ENCODE measurements at regions not wholly inside any gene's neighbourhood (a gene's known extent, or its start where the extent isn't known, plus 50 kb on each side); places are given as distances from the start of the nearest gene placed in this dataset.
A peak's percentile ranks its signal among the peaks of the same experiment; 100 is the strongest.

DNA sequence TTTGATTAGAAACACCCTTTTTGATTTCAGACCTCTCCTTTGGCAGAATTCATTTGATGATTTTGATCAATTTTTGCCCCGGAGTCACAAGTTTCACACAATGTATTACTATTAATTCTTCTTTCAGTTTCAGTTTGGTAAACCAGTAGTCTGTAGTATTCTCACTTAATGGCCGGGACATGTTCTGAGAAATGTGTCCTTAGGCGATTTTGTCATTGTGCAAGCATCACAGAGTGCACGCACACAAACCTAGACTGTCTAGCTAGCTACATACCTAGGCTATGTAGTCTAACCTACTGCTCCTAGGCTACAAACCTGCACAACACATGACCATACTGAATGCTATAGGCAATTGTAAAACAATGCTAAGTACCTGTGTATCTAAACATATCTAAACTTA lies 662.5 kb downstream of the IRX1 start:
- Mint-ChIP-seq H3K9me3 (ENCODE audit: unreplicated experiment) (peaks cover 4% of the 10 kb centered on the region), H3K36me3 (ENCODE audit: unreplicated experiment) (no peaks in the 10 kb centered on the region), H3K4me3 (ENCODE audit: unreplicated experiment) (no peak overlapping the region), H3K27me3 (ENCODE audit: unreplicated experiment) (peaks cover 3% of the 10 kb centered on the region), H3K4me1 (ENCODE audit: low read depth, unreplicated experiment) (no peaks in the 10 kb centered on the region), H3K27ac (ENCODE audit: unreplicated experiment) (no peak overlapping the region)
- TF ChIP-seq, protein P1, sequence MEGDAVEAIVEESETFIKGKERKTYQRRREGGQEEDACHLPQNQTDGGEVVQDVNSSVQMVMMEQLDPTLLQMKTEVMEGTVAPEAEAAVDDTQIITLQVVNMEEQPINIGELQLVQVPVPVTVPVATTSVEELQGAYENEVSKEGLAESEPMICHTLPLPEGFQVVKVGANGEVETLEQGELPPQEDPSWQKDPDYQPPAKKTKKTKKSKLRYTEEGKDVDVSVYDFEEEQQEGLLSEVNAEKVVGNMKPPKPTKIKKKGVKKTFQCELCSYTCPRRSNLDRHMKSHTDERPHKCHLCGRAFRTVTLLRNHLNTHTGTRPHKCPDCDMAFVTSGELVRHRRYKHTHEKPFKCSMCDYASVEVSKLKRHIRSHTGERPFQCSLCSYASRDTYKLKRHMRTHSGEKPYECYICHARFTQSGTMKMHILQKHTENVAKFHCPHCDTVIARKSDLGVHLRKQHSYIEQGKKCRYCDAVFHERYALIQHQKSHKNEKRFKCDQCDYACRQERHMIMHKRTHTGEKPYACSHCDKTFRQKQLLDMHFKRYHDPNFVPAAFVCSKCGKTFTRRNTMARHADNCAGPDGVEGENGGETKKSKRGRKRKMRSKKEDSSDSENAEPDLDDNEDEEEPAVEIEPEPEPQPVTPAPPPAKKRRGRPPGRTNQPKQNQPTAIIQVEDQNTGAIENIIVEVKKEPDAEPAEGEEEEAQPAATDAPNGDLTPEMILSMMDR (IDR thresholded peaks at IDR 0.05; ENCODE audit: partially characterized antibody, unreplicated experiment), result no peak
- DNase-seq, result no peak

DNA sequence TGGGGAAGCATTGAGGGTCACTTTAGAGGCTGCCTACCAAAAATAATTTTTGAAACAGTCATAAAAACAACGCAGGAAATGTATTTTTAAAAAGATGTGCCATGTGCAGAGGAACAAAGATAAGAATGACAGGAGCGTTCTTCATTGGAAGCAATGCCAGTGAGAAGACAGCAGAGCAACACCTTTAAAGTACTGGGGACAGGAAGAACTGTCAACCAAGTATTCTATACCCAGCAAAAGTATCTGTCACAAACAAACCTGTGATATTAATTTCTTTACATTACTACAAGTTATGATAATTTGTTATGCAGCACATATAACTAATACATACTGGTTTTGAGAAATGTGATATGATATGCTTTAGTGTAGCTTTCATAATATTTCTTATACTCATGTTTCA lies 675.6 kb downstream of the IRX1 start:
- peaks cover 4% of the 10 kb centered on the region for H3K9me3 Mint-ChIP-seq (ENCODE audit: unreplicated experiment)
- H3K4me3 Mint-ChIP-seq (ENCODE audit: unreplicated experiment), result no peak overlapping the region
- H3K36me3 Mint-ChIP-seq (ENCODE audit: unreplicated experiment), result peaks cover 25% of the 10 kb centered on the region
- TF ChIP-seq, protein P1 (IDR thresholded peaks at IDR 0.05; ENCODE audit: partially characterized antibody, unreplicated experiment), result no peak
- H3K27me3 Mint-ChIP-seq (ENCODE audit: unreplicated experiment), result no peaks in the 10 kb centered on the region
- H3K4me1 Mint-ChIP-seq (ENCODE audit: low read depth, unreplicated experiment), result no peaks in the 10 kb centered on the region
- no peak for DNase-seq
- H3K27ac Mint-ChIP-seq (ENCODE audit: unreplicated experiment), result no peak overlapping the region

DNA sequence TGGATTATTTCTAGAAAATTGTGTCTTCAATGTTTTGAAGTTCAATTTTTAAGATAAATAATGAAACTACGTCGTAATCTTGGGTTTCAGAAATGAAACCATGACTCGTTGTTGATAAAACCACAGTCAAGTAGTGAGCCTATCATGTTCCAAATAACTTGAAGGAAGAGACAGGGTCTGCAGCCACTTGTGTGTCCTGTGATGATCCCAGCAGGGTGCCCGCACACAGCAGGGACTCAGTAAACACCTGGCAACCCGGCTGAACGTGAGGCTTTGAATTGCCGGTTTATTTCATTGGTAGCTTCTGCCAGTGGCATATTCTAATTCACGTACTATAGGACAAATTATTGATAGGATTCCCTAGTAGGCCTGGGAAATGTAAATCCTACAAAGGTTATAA lies 679.6 kb downstream of the IRX1 start:
- Mint-ChIP-seq H3K36me3 (ENCODE audit: unreplicated experiment) (peaks cover 8% of the 10 kb centered on the region), H3K4me3 (ENCODE audit: unreplicated experiment) (no peak overlapping the region)
- DNase-seq, result no peak

DNA sequence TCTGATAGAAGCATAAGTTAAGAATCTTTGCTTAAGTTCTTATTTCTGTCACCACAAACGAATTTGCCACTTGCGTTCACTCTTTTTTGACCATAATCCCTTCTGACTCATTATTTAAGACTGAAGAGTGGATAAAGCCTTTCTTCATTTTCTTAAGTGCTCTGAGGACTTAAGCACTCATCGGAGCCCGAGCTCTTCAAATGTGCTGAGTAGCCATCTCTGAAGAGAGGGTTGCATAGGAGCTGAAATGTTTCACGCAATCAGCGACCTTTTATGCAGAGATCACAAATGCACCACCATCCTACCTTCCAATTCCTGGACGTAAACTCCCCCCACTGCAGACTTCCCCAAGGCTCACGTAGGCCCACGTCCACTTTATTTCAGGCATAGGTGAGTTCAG lies 699.2 kb downstream of the IRX1 start:
- TF ChIP-seq, protein P1 (IDR thresholded peaks at IDR 0.05; ENCODE audit: partially characterized antibody, unreplicated experiment), result no peak
- no peak for DNase-seq
- Mint-ChIP-seq H3K27me3 (ENCODE audit: unreplicated experiment) (no peaks in the 10 kb centered on the region), H3K4me1 (ENCODE audit: low read depth, unreplicated experiment) (peaks cover 17% of the 10 kb centered on the region), H3K4me3 (ENCODE audit: unreplicated experiment) (no peak overlapping the region), H3K9me3 (ENCODE audit: unreplicated experiment) (peaks cover 4% of the 10 kb centered on the region), H3K36me3 (ENCODE audit: unreplicated experiment) (no peaks in the 10 kb centered on the region), H3K27ac (ENCODE audit: unreplicated experiment) (no peak overlapping the region)

More for the DNA sequence above, 679.6 kb downstream of the IRX1 start:
- TF ChIP-seq, protein P1 (IDR thresholded peaks at IDR 0.05; ENCODE audit: partially characterized antibody, unreplicated experiment), result no peak
- peaks cover 4% of the 10 kb centered on the region for H3K9me3 Mint-ChIP-seq (ENCODE audit: unreplicated experiment)
- H3K27me3 Mint-ChIP-seq (ENCODE audit: unreplicated experiment), result no peaks in the 10 kb centered on the region
- no peak overlapping the region for H3K27ac Mint-ChIP-seq (ENCODE audit: unreplicated experiment)
- H3K4me1 Mint-ChIP-seq (ENCODE audit: low read depth, unreplicated experiment), result no peaks in the 10 kb centered on the region

DNA sequence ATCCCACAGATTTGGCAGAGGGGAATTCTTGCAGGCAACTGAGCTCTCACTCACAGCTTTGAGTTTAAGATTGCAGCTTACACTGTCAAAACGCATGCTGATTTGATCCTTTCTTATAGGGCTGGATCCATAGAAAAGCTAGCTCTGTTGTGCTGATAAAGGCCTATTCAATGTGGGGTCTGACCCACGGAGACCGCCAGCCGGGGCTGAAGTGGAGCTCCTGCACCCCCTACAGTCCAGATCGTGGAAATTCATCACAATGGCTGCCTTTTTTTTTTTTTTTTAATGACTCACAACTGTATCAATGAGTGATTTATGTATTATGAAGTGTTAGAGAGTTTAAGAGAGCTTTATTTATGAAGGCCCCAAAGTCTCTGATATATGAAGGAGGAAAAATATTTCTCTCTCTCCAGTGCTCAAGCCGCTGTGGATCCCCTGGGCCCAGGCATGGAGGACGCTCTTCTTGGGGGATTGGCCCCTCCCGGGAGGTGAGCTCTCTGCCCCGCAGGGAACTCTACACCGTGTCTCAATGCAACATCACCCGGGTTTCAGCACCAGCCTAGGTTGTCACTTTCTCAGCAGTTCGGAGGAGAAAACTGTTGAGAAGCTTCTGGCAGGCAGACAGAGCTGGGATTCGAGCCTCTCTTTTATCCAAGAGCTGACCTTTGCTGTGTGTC lies 700.2 kb downstream of the IRX1 start:
- peaks cover 17% of the 10 kb centered on the region for H3K4me1 Mint-ChIP-seq (ENCODE audit: low read depth, unreplicated experiment)
- TF ChIP-seq, protein P1 (IDR thresholded peaks at IDR 0.05; ENCODE audit: partially characterized antibody, unreplicated experiment), result peak; percentile 86
- H3K27me3 Mint-ChIP-seq (ENCODE audit: unreplicated experiment), result no peaks in the 10 kb centered on the region
- H3K27ac Mint-ChIP-seq (ENCODE audit: unreplicated experiment), result no peak overlapping the region
- H3K9me3 Mint-ChIP-seq (ENCODE audit: unreplicated experiment), result peaks cover 4% of the 10 kb centered on the region
- H3K4me3 Mint-ChIP-seq (ENCODE audit: unreplicated experiment), result peak overlapping the region; percentile 15
- H3K36me3 Mint-ChIP-seq (ENCODE audit: unreplicated experiment), result no peaks in the 10 kb centered on the region
- DNase-seq, result peak; percentile 63

All from glutamatergic neuron (in vitro differentiated cells).